Endothelial cell of umbilical vein (primary cell): ENCODE measurements at regions not wholly inside any gene's neighbourhood (a gene's known extent, or its start where the extent isn't known, plus 50 kb on each side); places are given as distances from the start of the nearest gene placed in this dataset.

Experiments used
- BruUV-seq: library from RNA; stranded (reverse); fragments of 400-500 nt; replicated peaks from 2 replicates; lab custom pipeline; 2021; lab: Mats Ljungman, UMichigan
- CTCF ChIA-PET: fragments of 300-600, 350-600 bp; sonication (Branson Sonifier 250); formaldehyde crosslinking; loops from one replicate; lab custom pipeline; 2021; ENCODE audit warnings: antibody characterized with exemption, inconsistent platforms; lab: Charles Lee
- POLR2A ChIA-PET: fragments of 300-600, 350-600 bp; sonication (Branson Sonifier 250); formaldehyde crosslinking; loops from one replicate; lab custom pipeline; 2021; ENCODE audit warnings: antibody characterized with exemption, inconsistent platforms; lab: Charles Lee
- DNase-seq: peaks from one replicate; pipeline ENCODE4 v3.0.0-alpha.2; 2011; ENCODE audit warnings: low read depth, low spot score
- FAIRE-seq: peaks from 2 replicates; lab custom pipeline; 2011; peaks lifted over from hg19 to GRCh38; lab: Jason Lieb, UNC
- H2AFZ ChIP-seq: 2 replicates; pipeline ENCODE4 v1.6.0; 2012; ENCODE audit warnings: low read depth, low read length, control low read depth, inconsistent platforms
- H3K27ac ChIP-seq: 2 replicates; pipeline ENCODE4 v1.5.1; 2011; ENCODE audit warnings: low read depth, mild to moderate bottlenecking, control low read depth, low read length, moderate library complexity; ENCODE audit not compliant: insufficient read depth
- H3K27me3 ChIP-seq, 2 experiments: 2 replicates each; pipeline versions ENCODE4 v1.6.0 to v1.6.1; 2011; ENCODE audit warnings: low read length in 2 of 2, mixed read lengths in 1 of 2; ENCODE audit not compliant: control insufficient read depth in 2 of 2, insufficient read depth in 2 of 2
- H3K36me3 ChIP-seq, 2 experiments: 2 replicates in 1 of 2; 3 replicates in 1 of 2; pipeline ENCODE4 v1.5.1; 2011; ENCODE audit warnings: low read length in 2 of 2, mild to moderate bottlenecking in 1 of 2, moderate library complexity in 1 of 2; ENCODE audit not compliant: control insufficient read depth in 2 of 2, insufficient read depth in 2 of 2; ENCODE audit errors: extremely low read depth in 1 of 2
- H3K4me1 ChIP-seq: 3 replicates; pipeline ENCODE4 v1.5.1; 2011; ENCODE audit warnings: mild to moderate bottlenecking, low read length; ENCODE audit not compliant: control insufficient read depth, insufficient read depth; ENCODE audit errors: extremely low read depth
- H3K4me2 ChIP-seq: 2 replicates; pipeline ENCODE4 v1.6.1; 2011; ENCODE audit warnings: low read length, control low read depth, mixed read lengths; ENCODE audit not compliant: insufficient read depth
- H3K4me3 ChIP-seq, 3 experiments: fragments of 200-600 bp in 1 of 3; sonication (generic), shearing (Covaris generic) in 1 of 3; replicated peaks in 1 of 3; 2 replicates each; pipeline ENCODE4 v1.5.1; 2011 to 2016; ENCODE audit warnings: control low read depth in 3 of 3, low read length in 3 of 3, mild to moderate bottlenecking in 2 of 3, inconsistent platforms in 1 of 3, low read depth in 1 of 3, moderate library complexity in 1 of 3; ENCODE audit not compliant: insufficient read depth in 1 of 3
- H3K79me2 ChIP-seq: 2 replicates; pipeline ENCODE4 v1.6.0; 2012; ENCODE audit warnings: low read length, inconsistent platforms; ENCODE audit not compliant: control insufficient read depth, insufficient read depth
- H3K9ac ChIP-seq: replicated peaks from 2 replicates; pipeline ENCODE3; 2011; ENCODE audit warnings: low read length, control low read depth; ENCODE audit not compliant: insufficient read depth; ENCODE audit errors: extremely low read depth
- H3K9me1 ChIP-seq: replicated peaks from 3 replicates; pipeline ENCODE4 v1.6.0; 2011; ENCODE audit warnings: mild to moderate bottlenecking, low read length; ENCODE audit not compliant: control insufficient read depth, insufficient read depth; ENCODE audit errors: extremely low read depth
- H3K9me3 ChIP-seq: replicated peaks from 2 replicates; pipeline ENCODE4 v1.5.1; 2012; ENCODE audit warnings: low read length, inconsistent platforms; ENCODE audit not compliant: control insufficient read depth, insufficient read depth
- H4K20me1 ChIP-seq: replicated peaks from 2 replicates; pipeline ENCODE3; 2011; ENCODE audit warnings: mild to moderate bottlenecking, low read length; ENCODE audit not compliant: control insufficient read depth, insufficient read depth; ENCODE audit errors: extremely low read depth
- CTCF ChIP-seq, 2 donors: IDR thresholded peaks; 1 replicate in 1 of 2; 2 replicates in 1 of 2; pipeline ENCODE4 v1.5.1; 2011; ENCODE audit warnings: low read length in 2 of 2, mild to moderate bottlenecking in 2 of 2, moderate library complexity in 2 of 2, control low read depth in 1 of 2, inconsistent platforms in 1 of 2, low read depth in 1 of 2; ENCODE audit not compliant: insufficient read depth in 1 of 2; ENCODE audit errors: extremely low read depth in 1 of 2
- EZH2 ChIP-seq: IDR thresholded peaks from 2 replicates; pipeline ENCODE4 v1.6.1; 2012; ENCODE audit warnings: borderline replicate concordance, low read depth, mild to moderate bottlenecking, moderate library complexity, low read length, inconsistent platforms; ENCODE audit not compliant: severe bottlenecking
- FOS ChIP-seq: IDR thresholded peaks from 2 replicates; pipeline ENCODE4 v1.6.1; 2011; ENCODE audit warnings: mild to moderate bottlenecking, low read length, moderate library complexity, borderline replicate concordance; ENCODE audit not compliant: insufficient read depth
- GATA2 ChIP-seq: IDR thresholded peaks from 2 replicates; pipeline ENCODE4 v1.7.0; 2011; ENCODE audit warnings: low read depth, mild to moderate bottlenecking, moderate library complexity, mixed read lengths, low read length; ENCODE audit not compliant: insufficient read length, insufficient read depth
- JUN ChIP-seq: IDR thresholded peaks from 2 replicates; pipeline ENCODE4 v1.6.1; 2011; ENCODE audit warnings: borderline replicate concordance, low read depth; ENCODE audit not compliant: insufficient read length, insufficient read depth
- MAX ChIP-seq: IDR thresholded peaks from 2 replicates; pipeline ENCODE4 v1.6.1; 2011; ENCODE audit not compliant: insufficient read depth, insufficient read length
- MYC ChIP-seq: IDR thresholded peaks from one replicate; pipeline ENCODE4 v1.6.1; 2011; ENCODE audit warnings: mild to moderate bottlenecking, low read depth, low read length
- POLR2A ChIP-seq: IDR thresholded peaks from 2 replicates; pipeline ENCODE4 v1.6.1; 2012; ENCODE audit warnings: low read depth, mild to moderate bottlenecking, control low read depth, low read length
- POLR2AphosphoS5 ChIP-seq: IDR thresholded peaks from 2 replicates; pipeline ENCODE4 v1.6.1; 2012; ENCODE audit warnings: low read depth, mild to moderate bottlenecking, control low read depth, low read length, moderate library complexity; ENCODE audit not compliant: insufficient read depth
- dilution Hi-C: fragments of 300-500 bp; cut with MboI; formaldehyde crosslinking; loops from one replicate; pipeline ENCODE4 v1.15.0; 2019; ENCODE audit warnings: low sequenced_read_pairs; ENCODE audit not compliant: extremely low pct_ligation_motif_present
- intact Hi-C: fragments of 100-400 bp; cut with micrococcal nuclease; formaldehyde crosslinking; loops from one replicate; pipeline ENCODE4 v1.10.0; 2022

DNA sequence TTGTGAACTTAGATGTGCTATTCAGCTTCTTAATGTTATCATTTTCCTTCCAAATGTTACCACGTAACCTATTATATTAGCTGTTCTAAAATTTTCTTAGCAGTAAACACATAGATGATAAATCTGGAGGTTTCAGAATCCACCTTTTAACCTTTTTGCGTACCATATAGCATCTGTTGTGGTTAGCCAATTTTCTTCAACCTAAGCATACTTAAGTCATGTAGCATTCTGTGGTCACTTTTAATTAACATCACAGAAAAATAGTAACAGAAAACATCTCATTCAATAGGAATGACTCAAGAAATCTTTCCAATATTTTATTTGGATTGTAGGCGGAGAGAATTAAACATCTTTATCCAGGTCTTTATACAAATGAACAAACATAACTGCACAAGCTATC, 1465.3 kb upstream of the GBE1 start:
- no peak for DNase-seq
- no peak for FAIRE-seq
- CTCF ChIA-PET = no interaction called here
- TF ChIP-seq MAX (no peak), EZH2 (no peak)
- no peaks in the 10 kb centered on the region for H4K20me1 ChIP-seq
- intact Hi-C loops = loop anchor here (10.0 kb wide), 1 partner anchor 1142 kb away; no protein-coding TSS in a partner anchor
- dilution Hi-C loops = no loop called here
- no peak overlapping the region for H3K9ac ChIP-seq
- POLR2A ChIA-PET = no interaction called here
- H3K9me1 ChIP-seq = no peaks in the 10 kb centered on the region
- no peaks in the 10 kb centered on the region for H3K9me3 ChIP-seq
- no peak overlapping the region for H3K4me2 ChIP-seq
- peaks cover 15% of the 10 kb centered on the region for H3K4me1 ChIP-seq
- no TSS peak for BruUV-seq
- H3K27me3 ChIP-seq = no peaks in the 10 kb centered on the region
- H3K79me2 ChIP-seq = no peaks in the 10 kb centered on the region
- no peak overlapping the region for H2AFZ ChIP-seq
- no peaks in the 10 kb centered on the region for H3K36me3 ChIP-seq
- H3K27ac ChIP-seq = no peak overlapping the region
- H3K4me3 ChIP-seq = no peak overlapping the region

GRCh38 chr3:83224101-83224868, 1462.8 kb upstream of the GBE1 start:
- peak overlapping the region; percentile 43 for H2AFZ ChIP-seq
- H3K27ac ChIP-seq = peak overlapping the region; percentile 71
- H3K4me2 ChIP-seq = peak overlapping the region; percentile 2
- ChIA-PET CTCF (no interaction called here), POLR2A (no interaction called here)
- TF ChIP-seq MYC (no peak), GATA2 (peak; percentile 69), POLR2AphosphoS5 (no peak), FOS (peak; percentile 89), POLR2A (no peak), MAX (no peak), CTCF (IDR thresholded peaks at IDR 0.05; ENCODE audit: extremely low read depth in 1 of 2, insufficient read depth in 1 of 2, low read depth in 1 of 2, low read length in 2 of 2) (no peak), EZH2 (no peak), JUN (peak; percentile 88)
- dilution Hi-C loops (no loop called here), intact Hi-C loops (loop anchor here (10.0 kb wide), 1 partner anchor 1139 kb away; no protein-coding TSS in a partner anchor)
- H3K9me3 ChIP-seq = no peaks in the 10 kb centered on the region
- no peak overlapping the region for H3K9ac ChIP-seq
- H3K9me1 ChIP-seq = no peaks in the 10 kb centered on the region
- peak; percentile 92 for DNase-seq
- FAIRE-seq = peak; percentile 75
- no peaks in the 10 kb centered on the region for H4K20me1 ChIP-seq
- peaks cover 15% of the 10 kb centered on the region for H3K4me1 ChIP-seq
- H3K27me3 ChIP-seq = no peaks in the 10 kb centered on the region
- BruUV-seq = no TSS peak
- H3K36me3 ChIP-seq = no peaks in the 10 kb centered on the region
- no peaks in the 10 kb centered on the region for H3K79me2 ChIP-seq
- no peak overlapping the region for H3K4me3 ChIP-seq
